HepG2 (cell line): ENCODE measurements at regions not wholly inside any gene's neighbourhood (a gene's known extent, or its start where the extent isn't known, plus 50 kb on each side); places are given as distances from the start of the nearest gene placed in this dataset.
"Not testable (repeated sequence)": the region's sequence is repeated elsewhere in the genome, so short reads cannot be mapped to it uniquely, and the experiment has no call there.

Experiments used
- ARNT2 ChIP-seq: sonication (generic); formaldehyde crosslinking; IDR thresholded peaks from 2 replicates; pipeline ENCODE4 v1.8.0; 2022; ENCODE audit warnings: mild to moderate bottlenecking, low read depth, missing genetic modification reagents, moderate library complexity
- KAT8 ChIP-seq: IDR thresholded peaks from 2 replicates; pipeline ENCODE4 v1.6.1; 2016; ENCODE audit warnings: missing genetic modification reagents, missing compliant biosample characterization
- TARDBP ChIP-seq: sonication (generic); formaldehyde crosslinking; IDR thresholded peaks from 2 replicates; pipeline ENCODE4 v1.8.0; 2022; ENCODE audit warnings: mild to moderate bottlenecking, missing genetic modification reagents
- U2AF2 ChIP-seq: fragments of 200-400 bp; formaldehyde crosslinking; IDR thresholded peaks from 2 replicates; pipeline ENCODE4 v1.6.1; 2017; ENCODE audit warnings: low read depth, mild to moderate bottlenecking, low read length
- TF ChIP-seq, protein P1 (sequence below): sonication (generic); formaldehyde crosslinking; IDR thresholded peaks from 2 replicates; pipeline ENCODE4 v1.5.1; 2020; ENCODE audit warnings: missing genetic modification reagents, mild to moderate bottlenecking, borderline replicate concordance

GRCh38 chr7:25743670-25744451, 408.1 kb upstream of the NFE2L3 start:
- not testable (repeated sequence) for TF ChIP-seq U2AF2; ARNT2 (CRISPR knock-in tag); KAT8 (CRISPR knock-in tag); TARDBP (CRISPR knock-in tag)
- TF ChIP-seq, protein P1, sequence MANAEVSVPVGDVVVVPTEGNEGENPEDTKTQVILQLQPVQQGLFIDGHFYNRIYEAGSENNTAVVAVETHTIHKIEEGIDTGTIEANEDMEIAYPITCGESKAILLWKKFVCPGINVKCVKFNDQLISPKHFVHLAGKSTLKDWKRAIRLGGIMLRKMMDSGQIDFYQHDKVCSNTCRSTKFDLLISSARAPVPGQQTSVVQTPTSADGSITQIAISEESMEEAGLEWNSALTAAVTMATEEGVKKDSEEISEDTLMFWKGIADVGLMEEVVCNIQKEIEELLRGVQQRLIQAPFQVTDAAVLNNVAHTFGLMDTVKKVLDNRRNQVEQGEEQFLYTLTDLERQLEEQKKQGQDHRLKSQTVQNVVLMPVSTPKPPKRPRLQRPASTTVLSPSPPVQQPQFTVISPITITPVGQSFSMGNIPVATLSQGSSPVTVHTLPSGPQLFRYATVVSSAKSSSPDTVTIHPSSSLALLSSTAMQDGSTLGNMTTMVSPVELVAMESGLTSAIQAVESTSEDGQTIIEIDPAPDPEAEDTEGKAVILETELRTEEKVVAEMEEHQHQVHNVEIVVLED: not testable (repeated sequence)
